Stimulated activated naive CD8-positive, alpha-beta T cell treated with anti-CD3 and anti-CD28 coated beads, Interleukin-15, amount 100 ng/mL, for 72 hours (primary cell): ENCODE measurements at regions not wholly inside any gene's neighbourhood (a gene's known extent, or its start where the extent isn't known, plus 50 kb on each side); places are given as distances from the start of the nearest gene placed in this dataset.
A peak's percentile ranks its signal among the peaks of the same experiment; 100 is the strongest.

ENCODE experiments used
- ATAC-seq: fragments of 150-1000 bp; cut with Tn5 transposase; 2 replicates; pipeline ENCODE4 v1.10.0; 2021; ENCODE audit warnings: mild to moderate bottlenecking, moderate library complexity
- DNase-seq, 2 donors: peaks; one replicate each; pipeline ENCODE4 v3.0.0; 2021 to 2022
- H3K27ac Mint-ChIP-seq, 2 donors: one replicate each; pipeline ENCODE4 v1.8.0; 2022; ENCODE audit warnings: mild to moderate bottlenecking in 2 of 2, mixed read lengths in 2 of 2, moderate library complexity in 2 of 2
- H3K27me3 Mint-ChIP-seq: one replicate; pipeline ENCODE4 v1.8.0; 2022; ENCODE audit warnings: mixed read lengths
- H3K4me1 Mint-ChIP-seq: one replicate; pipeline ENCODE4 v1.8.0; 2022; ENCODE audit warnings: mild to moderate bottlenecking, mixed read lengths
- H3K4me3 Mint-ChIP-seq, 2 donors: one replicate each; pipeline ENCODE4 v1.8.0; 2022; ENCODE audit warnings: mild to moderate bottlenecking in 2 of 2, mixed read lengths in 2 of 2, moderate library complexity in 1 of 2
- H3K9me3 Mint-ChIP-seq, 2 donors: one replicate each; pipeline ENCODE4 v1.8.0; 2022; ENCODE audit warnings: mixed read lengths in 2 of 2

- Mint-ChIP-seq H3K4me3 (no peak overlapping the region), H3K9me3 (no peaks in the 10 kb centered on the region)
- ATAC-seq = no peak
Observed at GRCh38 chr4:112752510-112752909, 115.6 kb downstream of the LARP7 start.

GRCh38 chr4:112753333-112753732 lies 116.4 kb downstream of the LARP7 start:
- Mint-ChIP-seq H3K27ac (no peak overlapping the region), H3K4me1 (no peaks in the 10 kb centered on the region), H3K27me3 (peaks cover 22% of the 10 kb centered on the region), H3K9me3 (no peaks in the 10 kb centered on the region), H3K4me3 (no peak overlapping the region)
- ATAC-seq (no peak), DNase-seq (no peak)

More at GRCh38 chr4:112752510-112752909, 115.6 kb downstream of the LARP7 start:
- Mint-ChIP-seq H3K4me1 (peaks cover 2% of the 10 kb centered on the region), H3K27me3 (peaks cover 25% of the 10 kb centered on the region), H3K27ac (no peak overlapping the region)
- no peak for DNase-seq

- DNase-seq (no peak), ATAC-seq (no peak)
- no peaks in the 10 kb centered on the region for H3K4me1 Mint-ChIP-seq
- no peaks in the 10 kb centered on the region for H3K9me3 Mint-ChIP-seq
- no peak overlapping the region for H3K4me3 Mint-ChIP-seq
- no peaks in the 10 kb centered on the region for H3K27me3 Mint-ChIP-seq
- H3K27ac Mint-ChIP-seq = no peak overlapping the region
Observed at GRCh38 chr4:112759313-112759712, 122.4 kb downstream of the LARP7 start.

- no peaks in the 10 kb centered on the region for H3K4me1 Mint-ChIP-seq
- DNase-seq (peak in 1 of 2 donors; percentile 3), ATAC-seq (peak; percentile 74)
- no peak overlapping the region for H3K4me3 Mint-ChIP-seq
- no peaks in the 10 kb centered on the region for H3K9me3 Mint-ChIP-seq
- H3K27me3 Mint-ChIP-seq = no peaks in the 10 kb centered on the region
- H3K27ac Mint-ChIP-seq = peak overlapping the region; percentile 2 to 54
Observed at GRCh38 chr4:112765317-112765974, 128.5 kb downstream of the LARP7 start.

GRCh38 chr4:112766422-112766821 lies 129.5 kb downstream of the LARP7 start:
- Mint-ChIP-seq H3K4me3 (no peak overlapping the region), H3K27me3 (no peaks in the 10 kb centered on the region), H3K4me1 (no peaks in the 10 kb centered on the region), H3K9me3 (no peaks in the 10 kb centered on the region), H3K27ac (no peak overlapping the region)
- DNase-seq (no peak), ATAC-seq (no peak)

GRCh38 chr4:112767386-112767785 lies 130.4 kb downstream of the LARP7 start:
- H3K4me1 Mint-ChIP-seq = no peaks in the 10 kb centered on the region
- no peaks in the 10 kb centered on the region for H3K9me3 Mint-ChIP-seq
- no peak overlapping the region for H3K4me3 Mint-ChIP-seq
- ATAC-seq (no peak), DNase-seq (no peak)
- no peaks in the 10 kb centered on the region for H3K27me3 Mint-ChIP-seq
- H3K27ac Mint-ChIP-seq = no peak overlapping the region

GRCh38 chr4:112770114-112770513 lies 133.2 kb downstream of the LARP7 start:
- no peak for DNase-seq
- H3K9me3 Mint-ChIP-seq = no peaks in the 10 kb centered on the region
- no peaks in the 10 kb centered on the region for H3K4me1 Mint-ChIP-seq
- no peaks in the 10 kb centered on the region for H3K27me3 Mint-ChIP-seq
- no peak overlapping the region for H3K27ac Mint-ChIP-seq
- ATAC-seq = no peak
- H3K4me3 Mint-ChIP-seq = no peak overlapping the region

GRCh38 chr4:112775801-112776200 lies 138.9 kb downstream of the LARP7 start:
- no peak overlapping the region for H3K4me3 Mint-ChIP-seq
- H3K27me3 Mint-ChIP-seq = no peaks in the 10 kb centered on the region
- ATAC-seq = no peak
- no peak for DNase-seq
- H3K4me1 Mint-ChIP-seq = no peaks in the 10 kb centered on the region
- H3K27ac Mint-ChIP-seq = peak overlapping the region in 1 of 2 donors; percentile 35
- H3K9me3 Mint-ChIP-seq = no peaks in the 10 kb centered on the region

GRCh38 chr4:112776535-112776934 lies 139.6 kb downstream of the LARP7 start:
- Mint-ChIP-seq H3K27ac (no peak overlapping the region), H3K4me3 (no peak overlapping the region), H3K4me1 (no peaks in the 10 kb centered on the region), H3K27me3 (no peaks in the 10 kb centered on the region), H3K9me3 (no peaks in the 10 kb centered on the region)
- ATAC-seq (no peak), DNase-seq (no peak)

- H3K4me1 Mint-ChIP-seq = no peaks in the 10 kb centered on the region
- no peaks in the 10 kb centered on the region for H3K9me3 Mint-ChIP-seq
- no peak for ATAC-seq
- no peak for DNase-seq
- H3K4me3 Mint-ChIP-seq = no peak overlapping the region
- no peak overlapping the region for H3K27ac Mint-ChIP-seq
- no peaks in the 10 kb centered on the region for H3K27me3 Mint-ChIP-seq
Observed at GRCh38 chr4:112778520-112778919, 141.6 kb downstream of the LARP7 start.

GRCh38 chr4:112793033-112793432 lies 156.1 kb downstream of the LARP7 start:
- no peaks in the 10 kb centered on the region for H3K9me3 Mint-ChIP-seq
- DNase-seq = no peak
- H3K27me3 Mint-ChIP-seq = no peaks in the 10 kb centered on the region
- H3K27ac Mint-ChIP-seq = no peak overlapping the region
- no peak for ATAC-seq
- no peak overlapping the region for H3K4me3 Mint-ChIP-seq
- H3K4me1 Mint-ChIP-seq = no peaks in the 10 kb centered on the region

GRCh38 chr4:112800001-112800400 lies 163.1 kb downstream of the LARP7 start:
- ATAC-seq (no peak), DNase-seq (no peak)
- H3K27me3 Mint-ChIP-seq = peaks cover 20% of the 10 kb centered on the region
- H3K4me3 Mint-ChIP-seq = no peak overlapping the region
- H3K4me1 Mint-ChIP-seq = no peaks in the 10 kb centered on the region
- no peaks in the 10 kb centered on the region for H3K9me3 Mint-ChIP-seq
- H3K27ac Mint-ChIP-seq = no peak overlapping the region

GRCh38 chr4:112801341-112801740 lies 164.4 kb downstream of the LARP7 start:
- H3K9me3 Mint-ChIP-seq = no peaks in the 10 kb centered on the region
- ATAC-seq (no peak), DNase-seq (no peak)
- no peak overlapping the region for H3K27ac Mint-ChIP-seq
- no peaks in the 10 kb centered on the region for H3K4me1 Mint-ChIP-seq
- peaks cover 22% of the 10 kb centered on the region for H3K27me3 Mint-ChIP-seq
- no peak overlapping the region for H3K4me3 Mint-ChIP-seq

GRCh38 chr4:112802780-112803179 lies 165.8 kb downstream of the LARP7 start:
- Mint-ChIP-seq H3K4me3 (no peak overlapping the region), H3K27me3 (peaks cover 22% of the 10 kb centered on the region), H3K27ac (no peak overlapping the region), H3K4me1 (no peaks in the 10 kb centered on the region), H3K9me3 (no peaks in the 10 kb centered on the region)
- DNase-seq (no peak), ATAC-seq (no peak)

- no peak overlapping the region for H3K4me3 Mint-ChIP-seq
- no peak for DNase-seq
- H3K27me3 Mint-ChIP-seq = peaks cover 10% of the 10 kb centered on the region
- no peaks in the 10 kb centered on the region for H3K4me1 Mint-ChIP-seq
- ATAC-seq = no peak
- no peak overlapping the region for H3K27ac Mint-ChIP-seq
- no peaks in the 10 kb centered on the region for H3K9me3 Mint-ChIP-seq
Observed at GRCh38 chr4:112807083-112807482, 170.1 kb downstream of the LARP7 start.

- ATAC-seq = no peak
- H3K9me3 Mint-ChIP-seq = no peaks in the 10 kb centered on the region
- DNase-seq = no peak
- no peaks in the 10 kb centered on the region for H3K4me1 Mint-ChIP-seq
- peaks cover 8% of the 10 kb centered on the region for H3K27me3 Mint-ChIP-seq
- no peak overlapping the region for H3K4me3 Mint-ChIP-seq
- H3K27ac Mint-ChIP-seq = no peak overlapping the region
Observed at GRCh38 chr4:112808001-112808400, 171.1 kb downstream of the LARP7 start.

- H3K4me1 Mint-ChIP-seq = peaks cover 25% of the 10 kb centered on the region
- peak; percentile 64 for ATAC-seq
- no peaks in the 10 kb centered on the region for H3K9me3 Mint-ChIP-seq
- H3K27me3 Mint-ChIP-seq = peaks cover 17% of the 10 kb centered on the region
- H3K4me3 Mint-ChIP-seq = no peak overlapping the region
- peak overlapping the region in 1 of 2 donors; percentile 48 for H3K27ac Mint-ChIP-seq
- peak; percentile 23 to 37 for DNase-seq
Observed at GRCh38 chr4:112813790-112814189, 176.8 kb downstream of the LARP7 start.
